IgD-negative memory B cell (primary cell): ENCODE measurements at regions not wholly inside any gene's neighbourhood (a gene's known extent, or its start where the extent isn't known, plus 50 kb on each side); places are given as distances from the start of the nearest gene placed in this dataset.
"Not testable (repeated sequence)": the region's sequence is repeated elsewhere in the genome, so short reads cannot be mapped to it uniquely, and the experiment has no call there.

Experiments used
- H3K27ac Mint-ChIP-seq, 3 donors: one replicate each; pipeline ENCODE4 v1.8.0; 2020 to 2022; ENCODE audit warnings: mild to moderate bottlenecking in 3 of 3, mixed read lengths in 3 of 3, moderate library complexity in 1 of 3
- H3K27me3 Mint-ChIP-seq: one replicate; pipeline ENCODE4 v1.8.0; 2021; ENCODE audit warnings: mixed read lengths
- H3K36me3 Mint-ChIP-seq: one replicate; pipeline ENCODE4 v1.8.0; 2020; ENCODE audit warnings: mild to moderate bottlenecking, mixed read lengths
- H3K4me1 Mint-ChIP-seq, 3 donors: one replicate each; pipeline ENCODE4 v1.8.0; 2020 to 2022; ENCODE audit warnings: mixed read lengths in 3 of 3, mild to moderate bottlenecking in 1 of 3
- H3K4me3 Mint-ChIP-seq, 4 donors: one replicate each; pipeline ENCODE4 v1.8.0; 2020 to 2022; ENCODE audit warnings: mild to moderate bottlenecking in 4 of 4, mixed read lengths in 4 of 4, moderate library complexity in 3 of 4
- H3K9me3 Mint-ChIP-seq, 3 donors: one replicate each; pipeline ENCODE4 v1.8.0; 2020 to 2021; ENCODE audit warnings: mixed read lengths in 3 of 3, mild to moderate bottlenecking in 1 of 3

DNA sequence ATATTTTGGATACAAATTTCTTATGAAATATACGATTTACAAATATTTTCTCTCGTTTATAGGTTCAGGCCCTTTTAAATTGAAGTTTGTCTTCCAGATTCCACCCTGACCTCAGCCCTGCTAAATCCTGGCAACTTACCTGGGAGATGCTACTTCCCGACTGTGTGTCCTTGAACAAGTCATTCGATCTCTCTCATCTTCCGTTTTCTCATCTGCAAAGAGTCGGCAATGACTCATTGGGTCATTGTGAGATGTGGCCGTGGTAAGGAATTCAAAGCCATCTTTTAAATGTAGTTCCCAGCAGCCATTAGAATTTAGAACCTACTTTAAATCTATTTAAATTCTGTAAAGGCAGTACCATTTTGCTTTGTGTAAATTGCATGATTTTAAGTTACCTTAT is 72.5 kb downstream of the LHX2 start:
- Mint-ChIP-seq H3K9me3 (peaks cover 2 to 19% (median 8%) of the 10 kb centered on the region in 3 donors), H3K4me1 (no peaks in the 10 kb centered on the region), H3K4me3 (no peak overlapping the region), H3K27ac (no peak overlapping the region), H3K36me3 (no peaks in the 10 kb centered on the region), H3K27me3 (peaks cover 4% of the 10 kb centered on the region)

DNA sequence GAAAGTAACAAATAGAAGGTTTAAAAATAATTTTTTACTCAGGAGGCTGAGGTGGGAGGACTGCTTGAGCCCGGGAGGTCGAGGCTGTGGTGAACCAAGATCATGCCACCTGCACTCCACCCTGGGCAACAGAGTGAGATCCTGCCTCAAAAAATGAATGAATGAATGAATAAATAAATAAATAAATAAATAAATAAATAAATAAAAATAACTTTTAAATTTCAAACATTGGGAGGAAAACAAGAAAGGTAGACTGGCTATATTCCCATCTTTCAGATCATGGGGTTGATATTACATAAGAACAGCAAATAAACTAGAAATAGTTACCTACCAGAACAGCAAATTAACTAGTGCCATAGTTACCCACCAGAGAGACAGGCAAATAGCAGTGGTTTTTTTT is 75.7 kb downstream of the LHX2 start:
- peaks cover 6% of the 10 kb centered on the region for H3K27me3 Mint-ChIP-seq

GRCh38 chr9:124088476-124088837 is 76.9 kb downstream of the LHX2 start:
- Mint-ChIP-seq H3K4me3 (no peak overlapping the region), H3K9me3 (peaks cover 2 to 19% (median 8%) of the 10 kb centered on the region in 3 donors), H3K27me3 (peaks cover 6% of the 10 kb centered on the region), H3K36me3 (no peaks in the 10 kb centered on the region), H3K4me1 (peaks cover 0 to 4% (median 0%) of the 10 kb centered on the region in 3 donors), H3K27ac (no peak overlapping the region)

More for the DNA sequence above, 75.7 kb downstream of the LHX2 start:
- Mint-ChIP-seq H3K27ac (no peak overlapping the region), H3K4me3 (no peak overlapping the region), H3K4me1 (peaks cover 0 to 4% (median 0%) of the 10 kb centered on the region in 3 donors), H3K9me3 (peaks cover 2 to 19% (median 8%) of the 10 kb centered on the region in 3 donors), H3K36me3 (no peaks in the 10 kb centered on the region)

DNA sequence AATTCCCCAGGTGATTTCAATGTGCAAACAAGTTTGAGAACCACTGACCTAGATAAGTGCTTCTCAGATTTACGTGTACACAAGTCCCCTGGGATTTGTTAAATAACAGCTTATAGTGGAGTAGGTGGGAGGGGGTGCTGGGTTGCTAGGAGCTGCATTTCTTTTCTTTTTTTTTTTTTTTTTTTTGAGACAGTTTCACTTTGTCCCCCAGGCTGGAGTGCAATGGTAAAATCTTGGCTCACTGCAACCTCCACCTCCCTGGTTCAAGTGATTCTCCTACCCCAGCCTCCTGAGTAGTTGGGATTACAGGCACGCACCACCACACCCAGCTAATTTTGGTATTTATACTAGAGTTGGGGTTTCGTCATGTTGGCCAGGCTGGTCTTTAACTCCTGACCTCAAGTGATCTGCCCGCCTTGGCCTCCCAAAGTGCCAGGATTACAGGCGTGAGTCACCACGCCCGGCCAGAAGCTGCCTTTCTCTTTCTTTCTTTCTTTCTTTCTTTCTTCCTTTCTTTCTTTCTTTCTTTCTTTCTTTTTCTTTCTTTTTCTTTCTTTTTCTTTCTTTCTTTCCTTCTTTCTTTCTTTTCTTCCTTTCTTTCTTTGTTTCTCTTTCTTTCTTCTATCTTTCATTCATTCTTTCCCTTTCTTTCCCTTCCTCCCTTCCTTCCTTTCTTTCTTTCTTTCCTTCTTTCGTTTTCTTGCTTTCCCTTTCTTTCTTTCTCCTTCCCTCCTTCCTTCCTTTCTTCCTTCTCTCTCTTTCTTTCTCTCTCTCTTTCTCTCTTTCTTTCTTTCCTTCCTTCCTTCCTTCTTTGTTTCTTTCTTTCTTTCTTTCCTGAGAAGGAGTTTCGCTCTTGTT is 78.3 kb downstream of the LHX2 start:
- H3K36me3 Mint-ChIP-seq, result not testable (repeated sequence)

DNA sequence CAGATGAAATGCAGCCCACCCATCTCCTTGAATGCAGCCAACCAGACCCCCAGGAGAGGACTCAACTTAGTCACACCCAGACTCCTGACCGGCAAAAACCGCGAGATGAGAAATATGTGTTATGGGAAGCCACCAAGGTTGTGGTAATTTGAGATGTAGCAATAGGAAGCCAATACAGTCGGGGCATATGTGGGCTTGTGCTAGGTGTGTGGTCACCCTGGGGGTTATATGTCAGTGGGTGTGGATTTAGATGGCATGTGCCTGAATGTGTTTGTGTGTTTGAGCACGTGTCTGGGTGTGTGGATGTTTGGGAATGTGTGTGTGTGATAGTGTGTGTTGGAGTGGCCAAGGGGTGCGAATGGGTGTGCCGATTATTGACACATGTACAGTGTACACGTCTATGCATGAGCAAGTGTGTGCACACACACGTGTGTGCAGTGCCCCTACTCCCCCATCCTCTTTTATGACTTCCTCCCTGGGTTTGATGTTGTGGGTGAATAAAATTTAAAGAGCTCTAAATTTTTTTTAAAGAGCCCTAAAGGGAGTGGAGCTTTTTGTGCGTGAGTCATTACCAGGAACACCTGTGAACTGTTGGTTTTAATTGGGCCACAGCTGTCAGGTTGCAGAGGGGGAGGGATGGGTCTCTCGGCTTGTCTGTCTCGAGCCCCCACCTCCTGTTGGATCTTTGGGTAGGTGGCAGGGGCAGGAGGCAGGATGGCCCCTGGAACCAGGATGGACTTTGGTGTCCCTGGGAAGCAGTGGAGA is 86.8 kb downstream of the LHX2 start:
- H3K4me1 Mint-ChIP-seq, result peaks cover 0 to 14% (median 8%) of the 10 kb centered on the region in 3 donors
- H3K27ac Mint-ChIP-seq, result no peak overlapping the region
- peaks cover 22% of the 10 kb centered on the region for H3K27me3 Mint-ChIP-seq
- no peaks in the 10 kb centered on the region for H3K36me3 Mint-ChIP-seq
- no peaks in the 10 kb centered on the region for H3K9me3 Mint-ChIP-seq
- H3K4me3 Mint-ChIP-seq, result peak overlapping the region in 1 of 4 donors; percentile 57

More for the DNA sequence above, 78.3 kb downstream of the LHX2 start:
- not testable (repeated sequence) for H3K4me1 Mint-ChIP-seq, H3K4me3 Mint-ChIP-seq, H3K27me3 Mint-ChIP-seq
- H3K9me3 Mint-ChIP-seq, result peaks cover 2 to 19% (median 8%) of the 10 kb centered on the region in 3 donors
- H3K27ac Mint-ChIP-seq, result peak overlapping the region in 1 of 3 donors; percentile 68

DNA sequence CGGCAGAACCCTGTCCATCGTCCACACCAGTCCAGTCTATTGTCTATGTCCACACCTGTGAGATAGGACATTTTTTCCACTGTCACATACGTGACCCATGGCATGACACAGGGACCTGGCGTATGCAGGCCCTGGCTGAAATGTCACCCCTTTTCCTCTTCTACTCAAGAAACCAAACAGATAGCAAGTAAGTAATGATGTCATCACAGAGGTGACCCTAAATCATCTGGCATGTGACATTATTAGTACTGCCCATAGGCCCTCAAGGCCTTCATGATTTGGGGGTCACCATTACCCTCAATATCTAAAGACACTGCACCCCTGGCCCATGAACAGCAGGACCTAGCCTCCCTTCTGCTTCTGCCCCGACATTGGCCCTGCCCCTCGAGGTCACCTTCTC is 88.3 kb downstream of the LHX2 start:
- peaks cover 0 to 14% (median 11%) of the 10 kb centered on the region in 3 donors for H3K4me1 Mint-ChIP-seq
- no peaks in the 10 kb centered on the region for H3K36me3 Mint-ChIP-seq
- H3K9me3 Mint-ChIP-seq, result no peaks in the 10 kb centered on the region
- H3K27ac Mint-ChIP-seq, result no peak overlapping the region
- H3K27me3 Mint-ChIP-seq, result peaks cover 22% of the 10 kb centered on the region
- no peak overlapping the region for H3K4me3 Mint-ChIP-seq

GRCh38 chr9:124101215-124101968 is 89.8 kb downstream of the LHX2 start:
- Mint-ChIP-seq H3K27me3 (peaks cover 24% of the 10 kb centered on the region), H3K4me3 (peak overlapping the region in 1 of 4 donors; percentile 63), H3K9me3 (no peaks in the 10 kb centered on the region), H3K4me1 (peaks cover 0 to 15% (median 14%) of the 10 kb centered on the region in 3 donors), H3K27ac (no peak overlapping the region), H3K36me3 (no peaks in the 10 kb centered on the region)

DNA sequence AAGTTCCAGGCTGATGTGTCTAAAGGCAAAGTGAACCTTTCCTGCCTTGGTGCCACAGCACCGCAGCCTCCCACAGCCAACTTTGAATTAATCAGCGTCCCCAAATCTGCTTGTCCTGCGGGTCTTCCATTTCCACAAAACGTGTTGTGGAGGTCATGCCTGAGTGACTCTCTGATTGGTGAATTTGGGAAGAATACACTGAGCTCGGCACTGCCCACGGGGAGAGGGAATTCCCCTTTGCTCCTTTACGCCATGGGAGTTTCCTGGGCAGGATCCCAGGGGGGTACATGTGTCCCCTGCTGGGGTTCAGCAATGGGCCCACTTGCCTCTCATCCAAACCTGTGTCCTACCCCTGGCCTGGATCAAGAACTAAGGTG is 90.4 kb downstream of the LHX2 start:
- H3K4me3 Mint-ChIP-seq, result no peak overlapping the region
- peaks cover 0 to 17% (median 15%) of the 10 kb centered on the region in 3 donors for H3K4me1 Mint-ChIP-seq
- no peak overlapping the region for H3K27ac Mint-ChIP-seq
- H3K36me3 Mint-ChIP-seq, result no peaks in the 10 kb centered on the region
- H3K27me3 Mint-ChIP-seq, result peaks cover 27% of the 10 kb centered on the region
- H3K9me3 Mint-ChIP-seq, result no peaks in the 10 kb centered on the region

DNA sequence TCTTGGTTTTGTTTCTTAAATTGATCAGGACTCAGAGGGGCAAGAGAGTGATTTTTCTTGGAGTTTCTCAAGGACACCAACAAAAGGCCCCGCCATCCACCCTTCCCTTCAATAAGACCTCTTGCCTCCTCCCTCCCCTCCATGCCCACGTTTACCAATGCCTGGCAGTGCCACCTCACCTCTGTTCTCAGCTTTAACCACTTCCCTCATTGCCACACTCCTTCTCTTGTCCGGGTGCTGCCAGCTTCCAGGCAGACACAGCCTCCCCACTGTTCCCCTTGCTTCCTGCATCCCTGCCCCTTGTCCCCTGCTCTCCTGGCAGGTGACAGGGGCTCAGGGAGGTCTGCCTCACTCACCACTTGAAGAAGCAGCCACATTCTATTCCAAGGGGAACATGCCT is 90.8 kb downstream of the LHX2 start:
- no peaks in the 10 kb centered on the region for H3K9me3 Mint-ChIP-seq
- H3K27me3 Mint-ChIP-seq, result peaks cover 24% of the 10 kb centered on the region
- no peaks in the 10 kb centered on the region for H3K36me3 Mint-ChIP-seq
- peak overlapping the region in 1 of 4 donors; percentile 59 for H3K4me3 Mint-ChIP-seq
- H3K27ac Mint-ChIP-seq, result no peak overlapping the region
- H3K4me1 Mint-ChIP-seq, result peaks cover 0 to 17% (median 15%) of the 10 kb centered on the region in 3 donors

DNA sequence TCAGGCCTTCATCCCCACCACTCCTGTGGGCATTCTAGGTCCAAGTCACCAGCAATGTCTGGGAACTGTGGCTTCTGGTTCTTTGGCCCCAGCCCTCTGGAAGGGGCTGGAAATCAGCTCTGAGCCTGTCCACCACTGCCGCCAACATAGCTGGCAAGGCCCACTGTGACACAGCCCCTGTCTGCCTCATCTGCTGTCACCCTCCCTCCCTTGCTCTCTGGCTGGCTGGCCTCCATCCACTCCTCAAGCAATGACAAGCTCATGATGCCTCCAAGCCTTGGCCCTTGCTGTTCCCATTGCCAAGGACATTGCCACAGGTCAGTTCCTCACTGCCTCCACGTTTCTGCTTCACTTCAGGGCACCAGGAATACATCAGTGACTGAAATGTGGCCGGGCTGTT is 93.7 kb downstream of the LHX2 start:
- peaks cover 0 to 17% (median 15%) of the 10 kb centered on the region in 3 donors for H3K4me1 Mint-ChIP-seq
- H3K9me3 Mint-ChIP-seq, result peaks cover 0 to 3% (median 0%) of the 10 kb centered on the region in 3 donors
- peaks cover 14% of the 10 kb centered on the region for H3K27me3 Mint-ChIP-seq
- H3K4me3 Mint-ChIP-seq, result no peak overlapping the region
- H3K27ac Mint-ChIP-seq, result no peak overlapping the region
- H3K36me3 Mint-ChIP-seq, result no peaks in the 10 kb centered on the region

DNA sequence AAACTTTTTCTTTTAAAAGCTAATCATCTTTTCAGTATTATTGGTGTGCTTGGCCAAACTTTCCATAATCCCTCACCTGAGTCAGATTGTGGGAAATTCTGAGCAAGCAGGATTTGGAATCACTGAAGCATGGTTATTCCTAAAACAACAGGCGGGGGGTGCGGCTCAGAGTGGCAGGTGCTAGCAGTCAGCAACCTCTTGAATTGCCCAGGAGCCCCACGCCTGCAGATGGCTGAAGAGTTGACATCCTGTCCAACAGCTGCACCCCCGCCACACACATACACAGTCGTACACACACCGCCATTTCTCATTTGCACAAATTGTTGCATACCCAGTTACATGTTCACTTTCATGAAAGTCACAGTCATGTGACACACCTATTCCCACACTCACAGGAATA is 96.6 kb downstream of the LHX2 start:
- no peak overlapping the region for H3K4me3 Mint-ChIP-seq
- H3K27ac Mint-ChIP-seq, result no peak overlapping the region
- peaks cover 0 to 7% (median 3%) of the 10 kb centered on the region in 3 donors for H3K4me1 Mint-ChIP-seq

DNA sequence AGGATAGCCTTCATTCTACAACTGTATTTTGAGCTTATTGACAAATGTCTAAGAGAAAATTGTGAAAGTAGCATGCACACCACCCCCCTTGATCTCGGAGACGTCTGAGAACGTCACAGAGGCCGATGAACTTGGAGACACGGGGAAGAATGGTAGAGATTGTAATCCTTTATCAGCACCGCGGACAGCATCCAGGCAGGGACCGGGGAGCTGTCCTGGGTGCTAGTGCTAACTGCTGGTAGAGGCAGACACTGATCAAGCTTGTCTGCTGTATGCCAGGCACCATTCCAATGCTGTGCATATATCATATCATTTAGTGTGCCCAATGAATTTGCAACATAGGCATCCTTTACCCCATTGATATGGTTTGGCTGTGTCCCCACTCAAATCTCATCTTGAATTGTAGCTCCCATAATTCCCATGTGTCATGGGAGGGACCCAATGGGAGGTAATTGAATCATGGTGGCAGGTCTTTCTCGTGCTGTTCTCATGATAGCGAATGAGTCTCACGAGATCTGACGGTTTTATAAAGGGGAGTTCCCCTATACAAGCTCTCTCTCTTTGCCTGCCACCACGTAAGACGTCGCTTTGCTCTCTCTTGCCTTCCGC is 98.8 kb downstream of the LHX2 start:
- Mint-ChIP-seq H3K9me3 (peaks cover 0 to 9% (median 0%) of the 10 kb centered on the region in 3 donors), H3K4me1 (peaks cover 0 to 3% (median 3%) of the 10 kb centered on the region in 3 donors), H3K4me3 (no peak overlapping the region), H3K27me3 (peaks cover 6% of the 10 kb centered on the region), H3K27ac (no peak overlapping the region), H3K36me3 (no peaks in the 10 kb centered on the region)

More for the DNA sequence above, 96.6 kb downstream of the LHX2 start:
- Mint-ChIP-seq H3K27me3 (peaks cover 8% of the 10 kb centered on the region), H3K36me3 (no peaks in the 10 kb centered on the region), H3K9me3 (peaks cover 0 to 8% (median 0%) of the 10 kb centered on the region in 3 donors)

- H3K4me1 Mint-ChIP-seq, result no peaks in the 10 kb centered on the region
- H3K27me3 Mint-ChIP-seq, result peaks cover 4% of the 10 kb centered on the region
These were observed 105.3 kb downstream of the LHX2 start for GRCh38 chr9:124116683-124117363.

DNA sequence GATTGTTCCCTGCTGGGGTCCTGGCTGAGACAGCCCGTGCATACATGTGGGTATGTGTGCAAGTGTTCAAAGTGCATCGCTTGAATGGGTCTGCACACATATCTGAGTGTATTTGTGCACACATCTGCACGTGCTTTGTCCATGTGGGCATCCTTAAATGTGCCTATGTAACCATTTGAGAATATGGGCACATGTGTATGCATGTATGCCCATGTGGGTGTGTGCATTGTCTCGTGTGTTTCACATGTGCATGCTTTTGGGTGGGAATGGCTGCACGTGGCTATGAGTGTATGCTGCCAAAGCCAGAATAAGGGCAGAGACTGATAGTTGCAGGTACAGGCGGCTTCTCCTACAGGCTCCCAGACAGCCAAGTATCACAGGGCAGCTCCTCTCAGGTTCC is 107.3 kb downstream of the LHX2 start:
- no peaks in the 10 kb centered on the region for H3K36me3 Mint-ChIP-seq
- peaks cover 1% of the 10 kb centered on the region for H3K27me3 Mint-ChIP-seq
- peak overlapping the region in 1 of 3 donors; percentile 23 for H3K27ac Mint-ChIP-seq
- H3K4me1 Mint-ChIP-seq, result peaks cover 6 to 8% (median 7%) of the 10 kb centered on the region in 3 donors
- H3K4me3 Mint-ChIP-seq, result no peak overlapping the region
- H3K9me3 Mint-ChIP-seq, result peaks cover 3 to 12% (median 6%) of the 10 kb centered on the region in 3 donors

More at GRCh38 chr9:124116683-124117363, 105.3 kb downstream of the LHX2 start:
- Mint-ChIP-seq H3K27ac (no peak overlapping the region), H3K4me3 (no peak overlapping the region), H3K9me3 (peaks cover 3 to 12% (median 6%) of the 10 kb centered on the region in 3 donors), H3K36me3 (no peaks in the 10 kb centered on the region)
